ENCODE measurements at regions not wholly inside any gene's neighbourhood (a gene's known extent, or its start where the extent isn't known, plus 50 kb on each side); places are given as distances from the start of the nearest gene placed in this dataset.

- TF ChIP-seq MGA (IDR thresholded peaks at IDR 0.05): no peak
These were observed 275.6 kb downstream of the DTHD1 start (continued) for GRCh38 chr4:36556984-36557383.
